HepG2 (cell line): ENCODE measurements at regions not wholly inside any gene's neighbourhood (a gene's known extent, or its start where the extent isn't known, plus 50 kb on each side); places are given as distances from the start of the nearest gene placed in this dataset.

Experiments
- NRL ChIP-seq: sonication (generic); formaldehyde crosslinking; IDR thresholded peaks from 2 replicates; pipeline ENCODE4 v1.5.0; 2020; ENCODE audit warnings: missing genetic modification reagents, mild to moderate bottlenecking, moderate library complexity, borderline replicate concordance
- TF ChIP-seq, protein P1 (sequence below): sonication (generic); formaldehyde crosslinking; IDR thresholded peaks from 2 replicates; pipeline ENCODE4 v1.8.0; 2022; ENCODE audit warnings: mild to moderate bottlenecking, missing genetic modification reagents, moderate library complexity

DNA sequence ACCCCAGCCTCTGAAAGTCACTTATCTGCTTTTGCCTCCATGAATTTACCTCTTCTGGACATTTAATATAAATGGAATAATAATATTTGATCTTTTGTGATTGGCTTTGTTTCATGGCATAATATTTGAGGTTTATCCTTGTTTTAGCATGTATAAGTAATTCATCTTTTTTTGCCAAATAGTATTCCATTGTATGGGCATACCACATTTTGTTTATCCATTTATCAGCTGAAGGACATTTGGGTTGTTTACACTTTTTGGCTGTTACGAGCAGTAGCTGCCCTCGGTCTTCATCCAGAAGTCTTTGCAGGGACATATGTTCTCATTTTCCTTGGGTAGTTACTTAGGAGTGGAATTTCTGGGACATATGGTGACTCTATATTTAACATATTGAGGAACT is 53.0 kb upstream of the SMIM21 start:
- TF ChIP-seq, protein P1, sequence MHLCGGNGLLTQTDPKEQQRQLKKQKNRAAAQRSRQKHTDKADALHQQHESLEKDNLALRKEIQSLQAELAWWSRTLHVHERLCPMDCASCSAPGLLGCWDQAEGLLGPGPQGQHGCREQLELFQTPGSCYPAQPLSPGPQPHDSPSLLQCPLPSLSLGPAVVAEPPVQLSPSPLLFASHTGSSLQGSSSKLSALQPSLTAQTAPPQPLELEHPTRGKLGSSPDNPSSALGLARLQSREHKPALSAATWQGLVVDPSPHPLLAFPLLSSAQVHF (CRISPR knock-in tag): no peak
- TF ChIP-seq NRL (CRISPR knock-in tag): no peak
